NCI-H524 treated with DMSO at 0.1 percent for 48 hours (cell line): ENCODE measurements at regions not wholly inside any gene's neighbourhood (a gene's known extent, or its start where the extent isn't known, plus 50 kb on each side); places are given as distances from the start of the nearest gene placed in this dataset.
"Not testable (repeated sequence)": the region's sequence is repeated elsewhere in the genome, so short reads cannot be mapped to it uniquely, and the experiment has no call there.

ENCODE experiments used
- DNase-seq: peaks from one replicate; lab custom pipeline; 2025; lab: John Stamatoyannopoulos, UW

GRCh38 chr7:29649876-29650275 is 86.2 kb downstream of the PRR15 start:
- no peak for DNase-seq

- no peak for DNase-seq
Measured at GRCh38 chr7:29651477-29651876, 87.8 kb downstream of the PRR15 start.

DNA sequence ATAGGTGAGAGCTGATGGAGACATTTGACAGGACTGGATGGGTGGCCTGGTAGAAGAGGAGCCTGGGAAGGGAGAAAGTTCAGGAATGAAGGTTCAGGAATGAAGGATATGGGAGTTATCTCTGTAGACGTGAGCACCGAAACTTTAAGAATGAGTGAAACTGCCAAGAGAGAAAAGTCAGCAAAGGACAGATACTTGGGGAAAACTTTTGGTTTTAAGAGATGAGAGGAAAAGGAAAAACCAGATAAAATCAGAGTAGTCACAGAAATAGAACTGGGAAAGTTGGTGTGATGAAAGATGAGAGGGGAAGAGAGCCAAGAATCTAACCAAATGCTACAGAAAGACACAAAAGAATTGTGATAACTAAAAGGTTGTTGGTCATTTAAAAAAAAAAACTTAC is 88.9 kb downstream of the PRR15 start:
- no peak for DNase-seq

- not testable (repeated sequence) for DNase-seq
Measured at GRCh38 chr7:29654340-29654739, 90.7 kb downstream of the PRR15 start.

- DNase-seq, result no peak
Measured at GRCh38 chr7:29657288-29657687, 93.7 kb downstream of the PRR15 start.

DNA sequence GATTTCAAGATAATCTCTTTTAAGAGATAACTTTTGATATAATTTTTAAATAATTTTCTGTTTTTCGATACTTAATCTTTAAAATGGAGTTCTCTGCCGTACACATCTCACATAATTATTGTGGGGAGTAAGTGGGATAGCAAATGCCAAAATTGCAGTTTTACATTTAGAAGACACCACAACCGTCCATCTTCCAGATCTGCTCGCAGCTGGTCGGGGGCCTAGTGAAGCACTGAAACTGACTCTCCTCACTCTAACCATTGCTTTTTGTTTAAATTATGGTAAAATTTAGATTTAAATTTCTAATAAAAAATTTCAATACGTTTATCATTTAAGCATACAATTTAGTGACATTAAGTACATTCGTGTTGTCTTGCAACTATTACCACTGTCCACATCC is 94.2 kb downstream of the PRR15 start:
- no peak for DNase-seq

DNA sequence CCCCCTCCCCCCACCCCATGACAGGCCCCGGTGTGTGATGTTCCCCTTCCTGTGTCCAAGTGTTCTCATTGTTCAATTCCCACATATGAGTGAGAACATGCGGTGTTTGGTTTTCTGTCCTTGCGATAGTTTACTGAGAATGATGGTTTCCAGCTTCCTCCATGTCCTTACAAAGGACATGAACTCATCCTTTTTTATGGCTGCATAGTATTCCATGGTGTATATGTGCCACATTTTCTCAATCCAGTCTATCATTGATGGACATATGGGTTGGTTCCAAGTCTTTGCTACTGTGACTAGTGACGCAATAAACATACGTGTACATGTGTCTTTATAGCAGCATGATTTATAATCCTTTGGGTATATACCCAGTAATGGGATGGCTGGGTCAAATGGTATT is 95.6 kb downstream of the PRR15 start:
- DNase-seq, result not testable (repeated sequence)

DNA sequence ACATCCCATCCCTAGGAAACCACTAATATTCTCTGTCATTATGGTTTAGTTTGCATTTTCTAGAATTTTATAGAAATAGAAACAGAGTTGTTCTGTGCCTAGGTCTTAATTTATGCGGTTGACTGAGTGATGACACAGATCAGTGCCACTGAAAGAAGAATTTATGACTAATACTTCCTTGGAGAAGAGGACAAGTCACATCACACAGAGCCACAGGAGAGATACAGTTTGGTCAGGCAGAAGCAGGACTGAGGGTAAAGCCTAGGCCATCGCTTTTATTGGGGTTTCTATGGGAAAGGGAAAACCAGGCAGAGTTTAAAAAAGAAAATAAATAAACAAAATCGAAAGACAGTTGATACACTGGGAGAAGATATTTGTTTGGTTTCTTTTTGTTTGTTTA is 99.3 kb downstream of the PRR15 start:
- DNase-seq, result not testable (repeated sequence)

GRCh38 chr7:29664999-29665398 is 101.4 kb downstream of the PRR15 start:
- not testable (repeated sequence) for DNase-seq

- DNase-seq, result not testable (repeated sequence)
Measured at GRCh38 chr7:29667096-29667669, 103.5 kb downstream of the PRR15 start.

GRCh38 chr7:29671286-29671685 is 107.7 kb downstream of the PRR15 start:
- not testable (repeated sequence) for DNase-seq

GRCh38 chr7:29673635-29674034 is 110.0 kb downstream of the PRR15 start:
- not testable (repeated sequence) for DNase-seq

- not testable (repeated sequence) for DNase-seq
Measured at GRCh38 chr7:29674626-29675025, 111.0 kb downstream of the PRR15 start.

GRCh38 chr7:29677254-29677653 is 113.6 kb downstream of the PRR15 start:
- not testable (repeated sequence) for DNase-seq

GRCh38 chr7:29679963-29680362 is 116.3 kb downstream of the PRR15 start:
- not testable (repeated sequence) for DNase-seq

GRCh38 chr7:29680601-29681000 is 117.0 kb downstream of the PRR15 start:
- DNase-seq, result not testable (repeated sequence)

DNA sequence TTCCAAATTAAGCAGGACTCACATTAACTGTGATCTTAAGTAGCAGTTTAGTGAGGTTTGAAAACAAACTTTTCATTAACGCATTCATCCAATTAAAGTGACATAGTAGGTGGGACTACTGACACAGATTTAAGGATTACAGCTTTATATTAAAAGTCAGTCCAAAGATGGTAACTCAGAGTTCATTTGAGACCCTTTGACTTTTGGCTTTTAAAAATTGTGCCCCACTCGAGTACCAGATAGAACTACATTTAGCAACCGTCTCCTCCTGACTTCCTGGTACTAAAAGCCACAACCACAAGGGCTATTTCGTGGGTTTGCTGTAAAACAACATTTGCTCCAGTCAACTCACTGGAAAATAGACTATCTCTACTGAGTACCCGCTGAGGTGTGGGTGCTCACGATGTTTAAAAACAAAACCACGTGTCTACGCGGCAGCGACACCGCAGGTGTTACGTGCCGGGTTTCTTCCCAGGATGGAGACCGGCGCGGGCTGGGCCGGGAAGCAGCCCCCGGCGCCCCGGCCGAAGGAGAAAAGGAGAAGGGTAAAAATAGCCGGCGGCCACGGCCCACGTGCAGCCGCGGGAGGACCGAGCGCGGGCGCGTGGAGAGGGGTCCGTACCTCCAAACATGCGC is 120.6 kb downstream of the PRR15 start:
- not testable (repeated sequence) for DNase-seq

- DNase-seq, result no peak
Measured at GRCh38 chr7:29684787-29685650, 121.3 kb upstream of the WIPF3 start.

- DNase-seq, result not testable (repeated sequence)
Measured at GRCh38 chr7:29685651-29686271, 120.5 kb upstream of the WIPF3 start.

- DNase-seq, result not testable (repeated sequence)
Measured at GRCh38 chr7:29690510-29690909, 115.8 kb upstream of the WIPF3 start.

DNA sequence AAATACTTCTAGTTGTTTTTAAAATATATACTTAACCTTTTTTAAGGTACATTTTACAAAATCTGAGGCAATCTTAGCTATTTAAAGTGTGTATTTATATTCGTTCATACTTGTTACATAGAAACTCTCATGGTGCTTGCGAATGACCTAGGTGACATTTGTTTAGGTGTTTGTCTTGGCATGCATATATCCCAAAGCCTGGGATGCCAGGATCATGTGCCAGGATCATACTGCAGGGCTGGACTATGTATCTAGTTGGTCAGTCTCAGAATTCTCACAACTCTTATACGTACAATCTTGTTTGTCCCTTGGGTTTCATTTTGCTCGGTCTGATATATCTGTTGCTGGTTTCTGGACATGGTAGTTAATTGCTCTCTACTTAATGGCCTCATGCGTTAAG is 109.9 kb upstream of the WIPF3 start:
- DNase-seq, result not testable (repeated sequence)

GRCh38 chr7:29699723-29700122 is 106.6 kb upstream of the WIPF3 start:
- DNase-seq, result not testable (repeated sequence)
